Stimulated activated CD4-positive, alpha-beta T cell treated with anti-CD3 and anti-CD28 coated beads, Interleukin-4, amount 100 ng/mL, for 4 hours (primary cell): ENCODE measurements at regions not wholly inside any gene's neighbourhood (a gene's known extent, or its start where the extent isn't known, plus 50 kb on each side); places are given as distances from the start of the nearest gene placed in this dataset.

ENCODE experiments used
- DNase-seq, 2 experiments: peaks; one replicate each; pipeline ENCODE4 v3.0.0-alpha.2; 2020

DNA sequence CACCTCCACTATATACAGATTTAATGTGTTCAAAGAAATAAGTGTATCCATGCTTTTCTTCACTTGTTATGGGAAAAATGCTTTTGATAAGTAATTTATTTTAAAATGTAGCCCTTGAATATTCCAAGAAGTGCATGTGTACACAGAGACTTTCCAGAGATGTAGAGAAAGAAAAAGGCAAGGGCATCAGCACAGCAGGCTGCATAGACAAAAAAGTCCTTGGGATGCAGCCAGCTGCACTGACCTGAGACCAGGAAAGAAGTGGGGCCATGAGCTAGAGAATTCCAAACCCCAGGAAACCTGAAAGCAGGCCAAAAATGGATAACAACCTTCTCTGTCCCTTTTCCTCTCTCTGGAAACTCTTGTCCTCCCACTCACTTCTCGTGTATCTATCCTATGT, 51.6 kb upstream of the PRDM8 start:
- no peak for DNase-seq

DNA sequence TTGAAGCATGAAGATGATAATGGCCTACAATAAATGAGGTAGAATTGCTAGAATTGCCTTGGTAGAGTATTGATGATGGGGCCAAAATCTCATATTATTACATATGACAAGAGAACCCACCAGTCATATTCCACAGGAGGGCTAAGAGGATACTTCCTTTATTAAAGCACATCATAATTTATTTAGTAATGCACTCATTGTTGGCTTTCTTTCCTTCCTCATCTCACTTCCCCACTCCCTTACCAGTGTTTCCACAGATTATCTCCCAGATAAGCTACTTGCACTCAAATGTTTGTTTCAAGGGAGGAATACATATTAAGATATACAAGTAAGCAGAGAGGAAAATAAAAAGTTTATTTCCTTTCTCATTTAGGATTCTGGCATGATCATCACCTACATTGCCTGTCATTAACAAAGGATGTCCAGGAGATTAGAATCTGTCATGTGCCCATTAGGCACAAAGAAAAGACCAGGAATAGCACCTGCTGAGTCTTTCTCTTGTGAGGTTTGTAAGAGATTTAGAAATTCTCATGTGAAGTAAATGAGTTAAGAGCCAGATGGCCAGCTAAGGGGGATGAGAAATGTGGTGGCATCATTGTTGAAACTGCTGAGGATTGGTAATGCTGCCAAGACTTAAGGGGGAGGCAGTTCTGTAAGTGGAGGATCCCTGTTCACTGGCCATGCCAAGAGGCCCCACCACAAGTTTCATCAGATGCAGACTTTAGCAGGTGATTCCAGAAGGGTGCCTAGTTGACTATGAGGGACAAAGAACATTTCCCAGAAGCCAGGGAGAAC, 52.4 kb upstream of the PRDM8 start:
- no peak for DNase-seq

DNA sequence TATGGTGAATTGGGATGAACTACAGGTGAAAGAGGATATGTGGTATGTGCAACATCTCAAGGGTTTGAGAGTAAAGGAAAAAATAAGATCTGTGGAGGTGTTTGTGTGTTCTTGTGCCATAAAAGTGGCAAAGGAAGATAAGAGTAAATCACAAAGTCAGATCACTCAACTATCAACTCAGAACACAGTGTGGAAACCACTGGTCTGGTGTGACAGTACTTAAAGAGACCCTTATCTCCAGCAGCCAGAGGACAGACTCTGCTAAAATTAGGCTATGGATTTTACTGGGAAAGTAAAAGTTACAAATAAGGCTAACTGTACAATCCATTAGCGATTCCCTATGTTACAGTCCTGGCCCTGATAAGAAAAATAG, 54.0 kb upstream of the PRDM8 start:
- DNase-seq, result no peak

DNA sequence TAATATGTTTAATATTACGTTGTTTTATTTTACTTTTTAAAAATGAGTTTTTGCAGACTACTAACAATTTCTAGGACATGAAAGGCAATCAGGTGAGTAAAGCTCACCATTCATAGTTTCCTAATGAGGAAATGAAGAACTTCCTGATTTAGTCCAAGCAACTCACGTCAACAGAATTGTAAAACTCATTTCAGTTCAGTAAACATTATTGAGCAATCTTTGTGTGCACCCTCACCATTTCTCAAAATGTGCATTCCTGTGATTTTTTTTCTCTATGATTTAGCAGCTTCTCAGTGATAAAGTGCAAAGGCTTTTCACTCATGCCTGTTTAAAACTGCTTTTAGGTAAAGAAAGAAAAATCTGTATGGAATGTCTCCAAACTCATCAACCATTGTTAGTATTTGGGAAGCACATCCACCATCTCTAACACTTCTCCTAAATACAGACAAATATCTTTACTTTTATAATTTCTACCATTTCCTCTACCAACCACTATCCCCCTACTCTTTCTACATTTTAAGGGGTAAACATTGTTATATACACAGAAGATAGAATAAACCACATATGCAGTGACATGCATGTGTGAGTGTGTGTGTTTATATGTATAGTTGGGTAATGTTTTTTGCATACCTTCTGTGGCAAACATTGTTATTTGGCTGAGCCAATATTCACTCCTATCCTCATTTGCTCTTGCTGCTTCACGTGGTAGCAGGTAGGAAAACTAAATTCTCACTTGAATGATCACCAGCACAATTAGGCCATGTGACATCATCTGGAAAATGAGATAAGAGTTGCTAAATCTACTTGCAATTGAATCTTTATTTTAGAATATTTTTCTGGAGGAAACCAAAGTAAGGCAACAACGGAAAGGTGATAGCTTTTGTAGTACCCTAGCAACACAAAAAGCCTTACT, 54.7 kb upstream of the PRDM8 start:
- no peak for DNase-seq

DNA sequence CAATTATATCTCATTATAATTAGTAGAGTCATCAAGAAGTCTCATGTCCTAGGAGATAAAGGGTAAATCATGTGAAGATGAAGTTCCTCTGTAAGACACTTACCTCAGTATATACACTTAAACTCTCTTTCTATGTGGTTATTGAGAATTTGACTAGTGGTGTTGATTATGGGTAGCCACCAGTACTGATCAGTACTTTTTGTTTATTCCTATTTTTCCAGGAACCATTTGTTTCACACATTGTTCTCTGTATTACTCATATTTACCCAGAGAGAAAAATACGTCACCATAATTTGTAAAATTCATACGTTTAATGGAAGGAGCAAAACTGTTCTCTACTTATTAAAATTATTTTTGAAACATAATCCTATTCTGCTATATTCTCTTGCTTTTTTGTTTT, 55.8 kb upstream of the PRDM8 start:
- no peak for DNase-seq

DNA sequence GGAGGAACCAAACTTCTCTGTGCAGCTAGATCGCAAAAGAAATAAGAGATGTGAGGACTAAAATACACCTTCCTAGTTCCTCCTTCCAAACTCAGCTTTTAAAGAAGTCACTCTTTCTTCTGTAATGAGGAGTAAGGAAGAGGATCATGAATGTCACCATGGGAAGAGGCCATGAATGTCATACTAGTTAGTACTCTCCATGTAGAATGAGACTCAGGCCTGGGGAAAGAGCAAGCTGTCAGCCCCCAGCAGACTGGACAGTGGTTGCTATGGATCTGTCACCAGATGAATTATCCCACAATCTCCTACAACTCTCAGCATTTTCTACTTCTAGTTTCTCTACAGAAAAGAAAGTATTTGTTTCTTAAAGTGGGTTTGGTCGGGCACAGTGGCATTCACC, 57.1 kb upstream of the PRDM8 start:
- no peak for DNase-seq

DNA sequence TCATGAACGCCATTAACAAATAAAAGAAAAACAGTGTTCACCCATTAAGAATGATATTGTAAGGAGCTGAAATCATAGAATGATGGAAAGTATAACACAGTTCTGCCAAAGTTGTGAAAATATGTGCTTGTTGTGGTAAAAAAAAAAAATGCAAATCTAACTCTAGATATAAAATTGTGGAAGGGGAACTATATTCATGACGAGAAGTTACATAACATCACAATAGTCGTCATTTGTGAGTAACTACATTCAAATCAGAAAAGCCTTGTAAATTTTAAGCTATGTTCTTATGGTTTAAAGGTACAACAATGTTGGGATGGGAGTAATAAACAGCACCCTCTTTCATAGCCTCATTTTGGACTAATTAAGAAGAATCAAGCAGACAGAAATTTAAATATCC, 57.6 kb upstream of the PRDM8 start:
- DNase-seq, result no peak

DNA sequence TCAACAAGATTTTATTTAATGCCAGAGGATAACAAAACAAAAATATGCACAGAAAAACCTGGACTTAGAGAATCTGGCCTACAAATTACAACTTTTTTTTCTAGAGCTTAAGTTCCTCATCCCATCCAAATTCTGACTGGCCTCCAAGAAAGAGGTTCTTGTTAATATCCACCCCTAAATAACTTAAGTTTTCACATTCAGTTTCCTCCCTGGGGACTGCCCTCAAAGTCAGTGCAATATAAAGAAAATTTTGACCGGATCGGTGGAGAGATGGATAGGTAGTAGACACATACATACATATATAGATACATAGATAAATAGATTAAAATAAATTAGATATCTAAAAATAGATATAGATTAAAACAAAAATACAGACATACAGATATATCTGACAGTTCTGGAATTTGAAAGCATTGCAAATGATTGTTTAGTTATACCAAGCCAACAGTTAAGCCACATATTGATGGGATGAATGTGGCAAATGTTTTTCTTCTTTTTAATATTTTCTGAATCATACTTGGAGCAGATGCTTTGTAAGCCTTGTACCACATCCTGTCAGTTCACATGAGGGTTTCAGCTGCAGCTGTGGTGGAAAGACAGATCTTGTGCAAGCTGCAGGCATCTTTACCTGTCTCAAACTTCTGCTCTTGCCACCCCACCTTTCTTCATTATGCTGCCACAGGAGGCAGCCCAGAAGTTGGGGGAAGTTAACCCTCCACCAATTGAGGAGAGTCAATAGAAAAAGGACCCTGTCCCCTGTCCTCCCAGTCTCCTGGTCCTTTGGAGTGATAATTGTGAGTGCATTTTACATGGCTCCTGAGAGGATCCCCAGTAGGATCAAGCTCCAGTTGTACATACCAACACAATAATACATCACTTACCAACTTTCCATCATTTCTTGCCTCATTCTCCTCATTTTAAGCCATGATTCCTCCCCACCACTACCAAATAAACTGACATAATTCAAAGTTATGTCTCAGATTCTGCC, 58.5 kb upstream of the PRDM8 start:
- DNase-seq, result peak in 1 of 2 experiments; percentile 63

DNA sequence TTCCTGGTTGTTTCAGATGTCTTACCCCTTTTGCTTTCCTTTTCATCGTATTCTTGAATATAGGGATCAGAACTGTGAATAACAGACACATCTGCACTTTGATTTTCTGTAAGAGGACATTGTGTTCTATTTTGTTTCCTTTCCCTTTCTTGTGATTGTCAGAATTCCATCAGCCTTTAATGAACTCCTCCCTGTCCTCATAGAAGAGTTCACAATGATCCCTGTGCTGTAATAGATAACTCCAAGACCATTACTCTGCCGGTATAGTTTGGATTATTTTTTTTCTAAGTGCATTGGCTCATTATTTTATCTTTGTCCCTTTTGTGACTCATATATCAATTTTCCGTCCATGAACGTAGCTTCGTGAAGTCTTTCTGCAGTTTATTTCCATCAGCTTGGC, 59.7 kb upstream of the PRDM8 start:
- DNase-seq, result no peak

DNA sequence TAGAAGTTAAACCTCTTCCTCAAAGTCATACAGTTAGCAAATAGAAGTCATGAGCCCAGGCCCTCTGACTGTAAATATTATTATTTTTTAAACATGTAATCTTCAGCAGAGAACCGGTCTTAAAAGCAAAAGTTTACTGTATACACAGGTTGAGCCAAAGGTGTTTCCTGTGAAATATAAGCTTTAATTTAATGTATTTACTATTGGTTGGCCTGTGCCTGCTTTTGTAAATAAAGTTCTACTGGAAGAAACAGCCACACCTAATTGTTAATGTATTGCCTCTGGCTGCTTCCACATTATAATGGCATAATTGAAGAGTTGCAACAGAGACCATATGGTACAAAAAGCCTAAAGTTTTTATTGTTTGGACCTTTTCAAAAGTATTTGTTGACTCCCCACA, 61.0 kb upstream of the PRDM8 start:
- DNase-seq, result no peak

DNA sequence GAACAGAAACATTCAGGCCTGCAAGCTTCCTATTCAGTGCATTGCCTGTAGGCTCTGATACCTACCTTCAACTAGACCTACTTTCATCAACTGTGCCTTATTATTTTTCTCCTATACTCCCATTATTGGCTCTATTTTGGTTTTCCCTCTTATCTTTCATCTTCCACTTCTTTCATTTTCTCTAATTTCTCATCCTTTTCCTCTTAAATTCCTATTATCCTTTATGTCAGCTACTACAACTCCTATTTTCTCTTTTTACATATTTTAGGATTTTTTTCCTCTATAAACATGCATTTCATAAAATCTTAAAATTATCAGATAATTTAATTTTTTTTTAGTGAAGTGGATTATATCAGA, 61.6 kb upstream of the PRDM8 start:
- no peak for DNase-seq

DNA sequence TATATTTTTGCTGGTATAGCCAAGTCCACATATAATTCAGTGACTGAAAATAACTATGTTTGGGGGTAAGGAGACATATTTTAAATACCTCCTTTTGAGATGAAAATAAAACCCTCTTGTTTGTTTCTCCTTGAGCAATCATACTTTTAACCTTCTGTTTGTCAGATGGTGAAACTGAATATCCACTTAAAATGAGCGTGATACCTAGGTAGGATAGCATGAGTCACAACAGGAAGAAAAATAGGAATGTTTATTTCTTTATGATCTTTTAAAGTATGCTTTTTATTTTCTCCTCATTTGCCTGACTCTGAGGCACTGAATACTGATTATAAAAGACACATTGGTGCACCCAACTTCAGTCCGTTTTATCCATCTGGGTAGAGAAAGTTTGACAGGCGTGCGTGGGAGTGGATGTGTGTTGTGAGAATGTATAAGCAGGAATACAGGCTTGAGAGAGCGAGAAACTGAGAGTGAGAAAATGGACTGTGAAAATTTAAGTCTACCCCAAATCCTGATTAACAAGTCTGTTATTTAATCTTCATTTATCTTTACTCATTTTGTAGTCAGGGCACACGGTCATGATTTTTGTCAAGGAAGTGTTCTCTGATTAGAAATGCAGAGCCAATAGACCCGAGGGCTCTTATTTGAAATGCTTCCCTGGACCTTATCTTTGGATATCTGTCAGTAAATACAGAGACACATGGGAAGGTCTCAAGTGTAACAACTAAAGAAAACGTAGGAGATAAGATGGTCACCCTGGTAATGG, 62.1 kb upstream of the ANTXR2 start:
- DNase-seq, result no peak

DNA sequence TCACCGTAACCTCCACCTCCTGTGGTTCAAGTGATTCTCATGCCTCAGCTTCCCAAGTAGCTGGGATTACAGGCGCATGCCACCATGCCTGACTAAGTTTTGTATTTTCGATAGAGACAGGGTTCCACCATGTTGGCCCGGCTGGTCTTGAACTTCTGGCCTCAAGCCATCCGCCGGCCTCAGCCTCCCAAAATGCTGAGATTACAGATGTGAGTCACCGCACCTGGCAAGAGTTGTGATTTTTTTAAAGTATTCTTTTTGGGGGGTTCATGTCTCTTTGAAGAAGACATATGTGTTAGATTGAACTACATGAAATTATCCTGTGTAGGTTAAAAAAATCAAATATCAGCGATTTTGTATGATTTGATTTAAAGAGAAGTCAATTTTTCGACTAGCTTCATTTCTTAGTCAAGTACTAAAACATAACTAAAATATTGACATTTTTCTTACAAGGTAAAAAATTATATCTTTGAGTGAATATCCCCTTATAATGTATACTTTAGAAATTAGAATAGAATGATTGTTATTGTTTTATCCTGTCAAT, 60.3 kb upstream of the ANTXR2 start:
- no peak for DNase-seq

DNA sequence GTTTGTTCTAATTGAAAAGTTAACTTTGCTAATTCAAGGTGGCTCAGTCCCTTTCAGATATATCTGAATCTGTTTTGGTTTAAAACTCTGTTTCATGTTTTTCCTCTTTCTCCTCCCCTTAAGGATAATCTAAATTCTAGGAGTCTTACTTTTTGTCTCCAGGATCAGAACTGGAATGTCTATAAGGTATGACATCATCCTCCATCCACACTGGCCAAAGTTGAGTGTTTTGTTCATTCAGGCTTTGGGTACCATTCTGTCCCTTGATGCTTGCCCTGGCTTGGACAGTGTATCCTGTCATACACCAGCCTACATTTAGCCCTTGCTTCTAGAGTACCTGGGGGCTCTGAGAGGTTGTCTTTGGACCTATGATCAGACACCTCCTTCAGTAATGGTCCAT, 56.8 kb upstream of the ANTXR2 start:
- DNase-seq, result no peak

DNA sequence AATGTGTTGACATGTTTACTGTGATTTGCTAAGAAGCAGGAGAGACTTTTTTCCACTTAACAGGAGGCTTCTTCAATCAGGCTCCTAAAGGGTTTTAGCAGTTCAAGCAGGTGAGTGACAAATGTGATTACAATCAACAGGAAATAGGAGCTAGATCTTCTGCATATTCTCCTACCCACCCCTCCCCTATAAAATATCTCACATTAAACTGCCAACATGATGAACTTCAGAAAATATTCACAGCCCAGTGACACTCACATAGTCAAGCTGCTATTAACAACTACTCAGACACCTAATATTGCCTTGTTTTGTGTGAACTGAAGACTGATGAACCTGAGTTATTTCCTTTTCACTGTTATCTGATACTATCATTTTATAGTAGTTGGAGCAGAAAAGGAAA, 55.9 kb upstream of the ANTXR2 start:
- no peak for DNase-seq

DNA sequence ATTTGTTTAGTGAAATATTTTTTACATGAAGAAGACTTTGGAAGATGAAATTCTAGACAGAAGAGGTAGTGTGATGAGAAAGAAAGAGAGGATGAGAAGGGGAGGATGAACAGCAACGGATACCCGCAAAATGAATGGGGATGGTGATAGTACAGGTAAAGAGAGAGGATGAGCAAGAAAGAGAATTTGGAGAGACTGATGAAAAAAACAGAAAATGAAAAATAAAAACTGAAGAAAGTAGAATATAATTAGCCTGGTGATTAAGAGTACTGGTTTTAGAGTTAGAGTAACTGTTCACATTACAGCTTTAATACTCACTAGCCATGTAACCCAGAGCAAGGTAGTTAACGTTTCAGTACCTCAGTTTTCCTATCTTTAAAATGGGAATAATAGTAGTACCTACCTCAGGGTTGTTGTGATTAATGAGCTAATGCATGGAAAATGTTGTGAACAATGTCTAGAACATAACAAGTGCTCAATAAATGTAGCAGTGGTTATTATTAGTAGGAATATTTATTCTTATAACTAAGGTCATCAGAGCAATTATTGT, 54.9 kb upstream of the ANTXR2 start:
- no peak for DNase-seq

DNA sequence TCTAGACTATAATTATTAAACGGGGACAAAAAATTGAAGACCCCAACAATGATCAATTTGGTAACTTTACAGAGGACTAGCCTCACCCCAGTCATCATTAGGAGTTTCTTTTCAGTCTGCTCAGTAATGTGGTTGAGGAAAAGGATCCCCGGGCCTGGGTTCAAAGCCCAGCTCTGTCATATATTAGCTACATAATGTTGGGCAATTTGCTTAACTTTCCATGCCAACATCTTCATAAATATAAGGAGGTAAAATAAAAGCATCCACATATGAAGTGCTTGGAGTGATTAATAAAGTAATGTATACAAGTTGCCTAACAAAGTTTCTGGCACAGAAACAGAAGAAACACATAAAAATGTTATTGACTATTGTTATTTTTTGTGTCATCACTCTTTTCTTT, 53.4 kb upstream of the ANTXR2 start:
- DNase-seq, result no peak

DNA sequence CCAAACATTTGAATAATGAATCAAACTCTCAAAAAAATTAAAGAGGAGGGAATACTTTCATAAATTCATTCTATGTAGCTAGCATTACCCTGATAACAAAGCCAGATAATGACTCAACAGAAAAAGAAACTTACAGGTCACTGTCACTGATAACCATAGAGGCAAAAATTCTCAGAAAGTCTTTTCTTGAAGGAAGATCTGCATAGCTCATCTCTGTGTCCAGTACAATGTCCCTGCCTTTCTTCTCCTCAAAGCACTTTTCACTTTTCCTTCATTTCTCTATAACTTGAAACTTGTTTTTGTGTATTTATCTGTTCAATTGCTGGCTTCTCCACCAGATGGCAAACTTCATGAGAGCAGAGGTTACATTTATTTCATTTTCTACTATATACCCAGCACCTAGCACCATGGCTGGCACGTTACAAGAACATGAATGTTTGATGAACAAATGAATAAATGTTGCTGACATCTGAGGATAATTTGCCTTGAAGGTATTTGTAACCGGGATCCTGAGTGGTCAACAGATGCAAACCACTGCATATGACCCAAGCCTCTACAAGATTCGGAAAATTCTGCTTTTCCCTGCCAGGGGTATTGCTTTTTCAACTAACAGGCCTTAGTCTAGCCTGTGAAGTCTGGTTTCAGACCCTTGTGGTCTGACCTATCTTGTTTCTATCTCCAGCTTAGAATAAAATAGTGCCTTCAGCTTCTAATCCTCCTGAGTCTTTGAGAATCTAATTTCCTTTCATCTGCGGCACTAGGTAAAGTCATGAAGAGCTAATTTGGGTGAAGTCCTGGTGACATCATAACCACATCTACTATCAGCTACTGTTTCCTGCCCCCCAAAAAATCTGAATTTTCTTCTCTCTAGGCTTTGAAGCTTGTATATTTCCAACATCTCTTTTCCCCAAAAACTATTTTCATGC, 52.5 kb upstream of the ANTXR2 start:
- DNase-seq, result peak in 1 of 2 experiments; percentile 30

DNA sequence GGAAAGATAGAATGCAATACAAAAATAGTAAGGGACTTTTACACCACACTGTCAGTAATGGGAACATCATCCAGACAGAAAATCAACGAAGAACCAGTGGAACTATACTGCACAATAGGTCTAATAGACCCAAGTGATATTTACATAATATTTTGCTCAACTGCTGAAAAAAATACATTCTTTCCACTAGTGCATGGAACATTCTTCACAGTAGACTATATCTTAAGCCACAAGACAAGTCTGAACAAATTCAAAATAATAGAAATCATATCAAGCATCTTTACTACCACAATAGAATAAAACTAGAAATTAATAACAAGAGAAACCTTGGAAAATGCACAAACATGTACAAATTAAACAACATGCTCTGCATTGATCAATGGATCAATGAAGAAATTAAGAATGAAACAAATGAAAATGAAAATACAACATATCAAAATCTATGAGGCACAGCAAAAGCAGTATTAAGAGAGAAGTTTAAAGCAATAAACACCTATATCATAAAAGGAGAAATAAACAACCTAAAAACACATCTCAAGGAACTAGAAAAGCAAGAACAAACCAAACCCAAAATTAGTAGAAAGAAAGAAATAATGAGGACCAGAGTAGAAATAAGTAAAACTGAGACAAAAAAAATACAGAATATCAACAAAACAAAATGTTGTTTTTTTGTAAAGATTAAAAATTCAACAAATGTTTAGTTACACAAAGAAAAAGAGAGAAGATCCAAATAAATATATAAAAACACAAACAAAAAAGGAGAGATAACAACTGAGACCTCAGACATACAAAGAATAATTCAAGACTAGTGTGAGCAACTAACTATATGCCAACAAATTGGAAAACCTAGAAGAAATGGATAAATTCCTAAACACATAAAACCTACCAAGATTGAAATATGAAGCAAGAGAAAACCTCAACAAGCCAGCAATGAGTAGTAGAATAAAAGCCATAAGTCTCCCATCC, 51.5 kb upstream of the ANTXR2 start:
- DNase-seq, result no peak
